Neural cell (in vitro differentiated cells): ENCODE measurements at regions not wholly inside any gene's neighbourhood (a gene's known extent, or its start where the extent isn't known, plus 50 kb on each side); places are given as distances from the start of the nearest gene placed in this dataset.

Experiments used
- H2AFZ ChIP-seq: fragments of 200-600, 300-800 bp; sonication (generic), shearing (Covaris generic); 2 replicates; pipeline ENCODE4 v1.6.0; 2014; ENCODE audit warnings: low read depth, mild to moderate bottlenecking, antibody characterized with exemption, low read length, moderate library complexity
- H3F3A ChIP-seq: fragments of 200-600 bp; shearing (Covaris generic); 2 replicates; pipeline ENCODE4 v1.6.1; 2016; ENCODE audit warnings: mild to moderate bottlenecking, moderate library complexity, mixed read lengths, antibody characterized with exemption, low read length; ENCODE audit not compliant: insufficient read depth, poor library complexity, severe bottlenecking
- H3K27ac ChIP-seq: fragments of 200-600, 300-800 bp; sonication (generic), shearing (Covaris generic); 2 replicates; pipeline ENCODE4 v1.5.1; 2014; ENCODE audit warnings: mild to moderate bottlenecking, low read length, moderate library complexity
- H3K27me3 ChIP-seq: fragments of 300-800, 200-600 bp; sonication (generic), shearing (Covaris generic); 2 replicates; pipeline ENCODE4 v1.6.0; 2014; ENCODE audit warnings: mild to moderate bottlenecking, low read depth, low read length, moderate library complexity; ENCODE audit not compliant: insufficient read depth
- H3K36me3 ChIP-seq: fragments of 300-800, 200-600 bp; sonication (generic), shearing (Covaris generic); 2 replicates; pipeline ENCODE4 v1.5.1; 2014; ENCODE audit warnings: mild to moderate bottlenecking, antibody characterized with exemption, low read length, moderate library complexity; ENCODE audit not compliant: insufficient read depth
- H3K4me2 ChIP-seq: fragments of 300-800, 200-600 bp; sonication (generic), shearing (Covaris generic); 2 replicates; pipeline ENCODE4 v1.6.0; 2014; ENCODE audit warnings: mild to moderate bottlenecking, low read length
- H3K4me3 ChIP-seq: fragments of 300-800, 200-600 bp; sonication (generic), shearing (Covaris generic); 2 replicates; pipeline ENCODE4 v1.5.1; 2014; ENCODE audit warnings: mild to moderate bottlenecking, low read length, moderate library complexity
- H3K79me2 ChIP-seq: fragments of 200-600 bp; shearing (Covaris generic); replicated peaks from 2 replicates; pipeline ENCODE4 v1.6.0; 2014; ENCODE audit warnings: mild to moderate bottlenecking, low read length, moderate library complexity; ENCODE audit not compliant: insufficient read depth
- H3K9ac ChIP-seq: fragments of 300-800, 200-600 bp; sonication (generic), shearing (Covaris generic); 2 replicates; pipeline ENCODE4 v1.6.1; 2016; ENCODE audit warnings: mild to moderate bottlenecking, low read length, mixed read lengths
- H3K9me2 ChIP-seq: fragments of 200-600 bp; shearing (Covaris generic); 2 replicates; pipeline ENCODE4 v1.6.1; 2016; ENCODE audit warnings: mild to moderate bottlenecking, low read length, mixed read lengths; ENCODE audit not compliant: insufficient read depth
- H3K9me3 ChIP-seq: fragments of 200-600, 300-800 bp; sonication (generic), shearing (Covaris generic); 2 replicates; pipeline ENCODE4 v1.6.1; 2016; ENCODE audit warnings: mild to moderate bottlenecking, mixed run types, low read length, moderate library complexity, mixed read lengths
- H4K20me1 ChIP-seq: fragments of 200-600 bp; shearing (Covaris generic); 2 replicates; pipeline ENCODE4 v1.6.1; 2016; ENCODE audit warnings: mild to moderate bottlenecking, mixed run types; ENCODE audit not compliant: insufficient read depth
- CTCF ChIP-seq: fragments of 450-650 bp; IDR thresholded peaks from 2 replicates; pipeline ENCODE4 v1.5.1; 2014; ENCODE audit warnings: antibody characterized with exemption, mild to moderate bottlenecking, moderate library complexity; ENCODE audit not compliant: poor library complexity, severe bottlenecking
- EP300 ChIP-seq: fragments of 450-650 bp; conservative IDR thresholded peaks from 2 replicates; pipeline ENCODE4 v1.6.1; 2014; ENCODE audit warnings: antibody characterized with exemption, mild to moderate bottlenecking, moderate library complexity; ENCODE audit not compliant: poor library complexity, severe bottlenecking
- EZH2 ChIP-seq: fragments of 200-600, 300-800 bp; shearing (Covaris generic), sonication (generic); IDR thresholded peaks from 2 replicates; pipeline ENCODE4 v1.6.1; 2014; ENCODE audit warnings: antibody characterized with exemption, low read length, borderline replicate concordance, mild to moderate bottlenecking; ENCODE audit not compliant: insufficient read depth, poor library complexity, severe bottlenecking
- MXI1 ChIP-seq: fragments of 450-650 bp; conservative IDR thresholded peaks from 2 replicates; pipeline ENCODE4 v1.6.1; 2014; ENCODE audit warnings: antibody characterized with exemption, mild to moderate bottlenecking; ENCODE audit not compliant: poor library complexity, severe bottlenecking
- POLR2AphosphoS5 ChIP-seq: IDR thresholded peaks from 2 replicates; pipeline ENCODE4 v1.6.1; 2012
- RAD21 ChIP-seq: fragments of 450-650 bp; conservative IDR thresholded peaks from 2 replicates; pipeline ENCODE4 v1.6.1; 2014; ENCODE audit warnings: antibody characterized with exemption, mild to moderate bottlenecking, moderate library complexity
- REST ChIP-seq: IDR thresholded peaks from 2 replicates; pipeline ENCODE4 v1.6.1; 2012; ENCODE audit warnings: borderline replicate concordance
- SMC3 ChIP-seq: fragments of 450-650 bp; conservative IDR thresholded peaks from 2 replicates; pipeline ENCODE4 v1.6.1; 2014; ENCODE audit warnings: antibody characterized with exemption, mild to moderate bottlenecking, moderate library complexity; ENCODE audit not compliant: poor library complexity
- TAF1 ChIP-seq: IDR thresholded peaks from 2 replicates; pipeline ENCODE4 v1.6.1; 2012; ENCODE audit warnings: low read depth

GRCh38 chr6:84500726-84501125 lies 263.7 kb downstream of the TBX18 start:
- H3K27me3 ChIP-seq, result no peaks in the 10 kb centered on the region
- H3K27ac ChIP-seq, result no peak overlapping the region
- H4K20me1 ChIP-seq, result no peaks in the 10 kb centered on the region
- no peak overlapping the region for H3K4me2 ChIP-seq
- H3F3A ChIP-seq, result no peaks in the 10 kb centered on the region
- H3K9me3 ChIP-seq, result no peaks in the 10 kb centered on the region
- no peaks in the 10 kb centered on the region for H3K9me2 ChIP-seq
- H3K4me3 ChIP-seq, result no peak overlapping the region
- no peaks in the 10 kb centered on the region for H3K36me3 ChIP-seq
- TF ChIP-seq MXI1 (no peak), SMC3 (no peak), EP300 (no peak), REST (no peak), CTCF (no peak), POLR2AphosphoS5 (no peak), TAF1 (no peak), EZH2 (no peak), RAD21 (no peak)
- H3K79me2 ChIP-seq, result no peaks in the 10 kb centered on the region
- no peak overlapping the region for H2AFZ ChIP-seq
- no peak overlapping the region for H3K9ac ChIP-seq

- Histone ChIP-seq H2AFZ (no peak overlapping the region), H3K9me3 (no peaks in the 10 kb centered on the region), H3K79me2 (no peaks in the 10 kb centered on the region), H3F3A (no peaks in the 10 kb centered on the region), H3K4me3 (no peak overlapping the region), H4K20me1 (no peaks in the 10 kb centered on the region), H3K9ac (no peak overlapping the region), H3K27ac (no peak overlapping the region), H3K36me3 (no peaks in the 10 kb centered on the region), H3K4me2 (no peak overlapping the region), H3K9me2 (no peaks in the 10 kb centered on the region), H3K27me3 (no peaks in the 10 kb centered on the region)
- TF ChIP-seq TAF1 (no peak), SMC3 (no peak), POLR2AphosphoS5 (no peak), CTCF (no peak), REST (no peak), EP300 (no peak), RAD21 (no peak), EZH2 (no peak), MXI1 (no peak)
Observed at GRCh38 chr6:84498905-84499304, 265.5 kb downstream of the TBX18 start.
